ENCODE measurements at regions not wholly inside any gene's neighbourhood (a gene's known extent, or its start where the extent isn't known, plus 50 kb on each side); places are given as distances from the start of the nearest gene placed in this dataset.

- H3K4me3 ChIP-seq (replicated peaks in 1 of 2; ENCODE audit: low read depth in 1 of 2, low read length in 2 of 2) = no peak overlapping the region
- no peak overlapping the region for H3K4me2 ChIP-seq (ENCODE audit: low read length)
- H3K27ac ChIP-seq (ENCODE audit: low read depth, low read length) = no peak overlapping the region
- TF ChIP-seq CBX3 (IDR thresholded peaks at IDR 0.05; ENCODE audit: low read depth) (no peak), JUND (IDR thresholded peaks at IDR 0.05) (no peak), RAD21 (IDR thresholded peaks at IDR 0.05; ENCODE audit: low read depth) (no peak), SRF (IDR thresholded peaks at IDR 0.05; ENCODE audit: low read depth) (no peak), EZH2phosphoT487 (IDR thresholded peaks at IDR 0.05; ENCODE audit: borderline replicate concordance) (no peak), EGR1 (IDR thresholded peaks at IDR 0.05; ENCODE audit: low read depth) (no peak), ZFX (IDR thresholded peaks at IDR 0.05) (no peak), ZNF274 (IDR thresholded peaks at IDR 0.05; ENCODE audit: low read depth, low read length) (no peak), CTCF (IDR thresholded peaks at IDR 0.05 in 2 of 3, conservative IDR thresholded peaks at IDR 0.05 in 1 of 3; ENCODE audit: borderline replicate concordance in 1 of 3, insufficient read depth in 1 of 3, low read depth in 2 of 3, low read length in 2 of 3) (no peak), ELF1 (IDR thresholded peaks at IDR 0.05; ENCODE audit: borderline replicate concordance, low read depth) (no peak), EZH2 (IDR thresholded peaks at IDR 0.05) (no peak), SP1 (IDR thresholded peaks at IDR 0.05; ENCODE audit: low read depth) (no peak), FOSL1 (IDR thresholded peaks at IDR 0.05; ENCODE audit: low read depth) (no peak), CEBPB (IDR thresholded peaks at IDR 0.05; ENCODE audit: low read depth) (no peak), SIN3A (IDR thresholded peaks at IDR 0.05; ENCODE audit: low read depth) (no peak), TCF7L2 (IDR thresholded peaks at IDR 0.05; ENCODE audit: borderline replicate concordance, extremely low read depth, insufficient read depth, insufficient read length) (no peak)
- TF ChIP-seq, protein P1, sequence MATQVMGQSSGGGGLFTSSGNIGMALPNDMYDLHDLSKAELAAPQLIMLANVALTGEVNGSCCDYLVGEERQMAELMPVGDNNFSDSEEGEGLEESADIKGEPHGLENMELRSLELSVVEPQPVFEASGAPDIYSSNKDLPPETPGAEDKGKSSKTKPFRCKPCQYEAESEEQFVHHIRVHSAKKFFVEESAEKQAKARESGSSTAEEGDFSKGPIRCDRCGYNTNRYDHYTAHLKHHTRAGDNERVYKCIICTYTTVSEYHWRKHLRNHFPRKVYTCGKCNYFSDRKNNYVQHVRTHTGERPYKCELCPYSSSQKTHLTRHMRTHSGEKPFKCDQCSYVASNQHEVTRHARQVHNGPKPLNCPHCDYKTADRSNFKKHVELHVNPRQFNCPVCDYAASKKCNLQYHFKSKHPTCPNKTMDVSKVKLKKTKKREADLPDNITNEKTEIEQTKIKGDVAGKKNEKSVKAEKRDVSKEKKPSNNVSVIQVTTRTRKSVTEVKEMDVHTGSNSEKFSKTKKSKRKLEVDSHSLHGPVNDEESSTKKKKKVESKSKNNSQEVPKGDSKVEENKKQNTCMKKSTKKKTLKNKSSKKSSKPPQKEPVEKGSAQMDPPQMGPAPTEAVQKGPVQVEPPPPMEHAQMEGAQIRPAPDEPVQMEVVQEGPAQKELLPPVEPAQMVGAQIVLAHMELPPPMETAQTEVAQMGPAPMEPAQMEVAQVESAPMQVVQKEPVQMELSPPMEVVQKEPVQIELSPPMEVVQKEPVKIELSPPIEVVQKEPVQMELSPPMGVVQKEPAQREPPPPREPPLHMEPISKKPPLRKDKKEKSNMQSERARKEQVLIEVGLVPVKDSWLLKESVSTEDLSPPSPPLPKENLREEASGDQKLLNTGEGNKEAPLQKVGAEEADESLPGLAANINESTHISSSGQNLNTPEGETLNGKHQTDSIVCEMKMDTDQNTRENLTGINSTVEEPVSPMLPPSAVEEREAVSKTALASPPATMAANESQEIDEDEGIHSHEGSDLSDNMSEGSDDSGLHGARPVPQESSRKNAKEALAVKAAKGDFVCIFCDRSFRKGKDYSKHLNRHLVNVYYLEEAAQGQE (IDR thresholded peaks at IDR 0.05; ENCODE audit: low read depth) = no peak
- TF ChIP-seq, protein P2, sequence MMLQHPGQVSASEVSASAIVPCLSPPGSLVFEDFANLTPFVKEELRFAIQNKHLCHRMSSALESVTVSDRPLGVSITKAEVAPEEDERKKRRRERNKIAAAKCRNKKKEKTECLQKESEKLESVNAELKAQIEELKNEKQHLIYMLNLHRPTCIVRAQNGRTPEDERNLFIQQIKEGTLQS (IDR thresholded peaks at IDR 0.05) = no peak
- TF ChIP-seq, protein P3, sequence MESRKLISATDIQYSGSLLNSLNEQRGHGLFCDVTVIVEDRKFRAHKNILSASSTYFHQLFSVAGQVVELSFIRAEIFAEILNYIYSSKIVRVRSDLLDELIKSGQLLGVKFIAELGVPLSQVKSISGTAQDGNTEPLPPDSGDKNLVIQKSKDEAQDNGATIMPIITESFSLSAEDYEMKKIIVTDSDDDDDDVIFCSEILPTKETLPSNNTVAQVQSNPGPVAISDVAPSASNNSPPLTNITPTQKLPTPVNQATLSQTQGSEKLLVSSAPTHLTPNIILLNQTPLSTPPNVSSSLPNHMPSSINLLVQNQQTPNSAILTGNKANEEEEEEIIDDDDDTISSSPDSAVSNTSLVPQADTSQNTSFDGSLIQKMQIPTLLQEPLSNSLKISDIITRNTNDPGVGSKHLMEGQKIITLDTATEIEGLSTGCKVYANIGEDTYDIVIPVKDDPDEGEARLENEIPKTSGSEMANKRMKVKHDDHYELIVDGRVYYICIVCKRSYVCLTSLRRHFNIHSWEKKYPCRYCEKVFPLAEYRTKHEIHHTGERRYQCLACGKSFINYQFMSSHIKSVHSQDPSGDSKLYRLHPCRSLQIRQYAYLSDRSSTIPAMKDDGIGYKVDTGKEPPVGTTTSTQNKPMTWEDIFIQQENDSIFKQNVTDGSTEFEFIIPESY (IDR thresholded peaks at IDR 0.05; ENCODE audit: extremely low read depth, insufficient replicate concordance, low read length) = no peak
- H3K9me3 ChIP-seq (ENCODE audit: control insufficient read depth in 1 of 2, insufficient read depth in 1 of 2, low read depth in 1 of 2, low read length in 2 of 2) = no peaks in the 10 kb centered on the region
- H4K20me1 ChIP-seq (ENCODE audit: insufficient read depth) = no peaks in the 10 kb centered on the region
- no peaks in the 10 kb centered on the region for H3K27me3 ChIP-seq (ENCODE audit: insufficient read depth, low read length)
- H3K79me2 ChIP-seq (ENCODE audit: insufficient read depth, low read length) = no peaks in the 10 kb centered on the region
- H3K9me2 ChIP-seq (ENCODE audit: insufficient read depth) = no peaks in the 10 kb centered on the region
- no peak overlapping the region for H2AFZ ChIP-seq (ENCODE audit: low read depth, low read length, poor library complexity, severe bottlenecking)
- intact Hi-C loops (cut with micrococcal nuclease) = no loop called here
- ChIA-PET CTCF (no interaction called here), RAD21 (ENCODE audit: low non-redundant PET in 1 of 2, low total read pairs in 2 of 2, uncharacterized antibody in 2 of 2, unreplicated experiment in 2 of 2) (no interaction called here), POLR2A (no interaction called here)
- BruUV-seq (replicated peaks) = no TSS peak
- H3K9ac ChIP-seq (ENCODE audit: low read length) = no peak overlapping the region
- no peak for ATAC-seq
- H3K4me1 ChIP-seq (ENCODE audit: control insufficient read depth in 1 of 2, insufficient read depth in 2 of 2, low read length in 2 of 2) = no peaks in the 10 kb centered on the region
- no peaks in the 10 kb centered on the region for H3K36me3 ChIP-seq (ENCODE audit: control insufficient read depth in 1 of 2, insufficient read depth in 2 of 2, low read length in 2 of 2)
- DNase-seq (ENCODE audit: low read depth, low spot score) = no peak
Measured at GRCh38 chr7:114295522-114295921, 119.1 kb upstream of the FOXP2 start.

Data from HCT116 (cell line).